HG02870 (cell line): ENCODE measurements at regions not wholly inside any gene's neighbourhood (a gene's known extent, or its start where the extent isn't known, plus 50 kb on each side); places are given as distances from the start of the nearest gene placed in this dataset.

Experiments used
- ATAC-seq: cut with Tn5 transposase; IDR thresholded peaks from one replicate; pipeline ENCODE4 v1.9.1; 2021; ENCODE audit warnings: mild to moderate bottlenecking, moderate library complexity; ENCODE audit not compliant: unreplicated experiment

- no peak for ATAC-seq
Measured at GRCh38 chr7:110090110-110090820, 1000.7 kb upstream of the LRRN3 start.

- no peak for ATAC-seq
Measured at GRCh38 chr7:110095372-110096052, 995.4 kb upstream of the LRRN3 start.

- no peak for ATAC-seq
Measured at GRCh38 chr7:110104243-110104642, 986.7 kb upstream of the LRRN3 start.

- no peak for ATAC-seq
Measured at GRCh38 chr7:110105307-110105706, 985.6 kb upstream of the LRRN3 start.

- no peak for ATAC-seq
Measured at GRCh38 chr7:110105840-110106239, 985.1 kb upstream of the LRRN3 start.

- ATAC-seq = no peak
Measured at GRCh38 chr7:110119883-110120581, 970.9 kb upstream of the LRRN3 start.

- ATAC-seq = no peak
Measured at GRCh38 chr7:110129159-110129558, 961.8 kb upstream of the LRRN3 start.

GRCh38 chr7:110130669-110131068, 960.3 kb upstream of the LRRN3 start:
- no peak for ATAC-seq

GRCh38 chr7:110131344-110131743, 959.6 kb upstream of the LRRN3 start:
- no peak for ATAC-seq

GRCh38 chr7:110139056-110139455, 951.9 kb upstream of the LRRN3 start:
- no peak for ATAC-seq

- no peak for ATAC-seq
Measured at GRCh38 chr7:110142939-110143526, 947.9 kb upstream of the LRRN3 start.

- no peak for ATAC-seq
Measured at GRCh38 chr7:110144599-110144998, 946.3 kb upstream of the LRRN3 start.

GRCh38 chr7:110148054-110148453, 942.9 kb upstream of the LRRN3 start:
- ATAC-seq = no peak

GRCh38 chr7:110153222-110153621, 937.7 kb upstream of the LRRN3 start:
- no peak for ATAC-seq

- no peak for ATAC-seq
Measured at GRCh38 chr7:110156511-110156910, 934.4 kb upstream of the LRRN3 start.

- no peak for ATAC-seq
Measured at GRCh38 chr7:110157631-110158362, 933.1 kb upstream of the LRRN3 start.

GRCh38 chr7:110168010-110168409, 922.9 kb upstream of the LRRN3 start:
- no peak for ATAC-seq

- ATAC-seq = no peak
Measured at GRCh38 chr7:110170841-110171240, 920.1 kb upstream of the LRRN3 start.

- ATAC-seq = no peak
Measured at GRCh38 chr7:110177463-110177862, 913.5 kb upstream of the LRRN3 start.

GRCh38 chr7:110179037-110179436, 911.9 kb upstream of the LRRN3 start:
- ATAC-seq = no peak

GRCh38 chr7:110181768-110182167, 909.2 kb upstream of the LRRN3 start:
- no peak for ATAC-seq
